Keratinocyte (primary cell): ENCODE measurements at regions not wholly inside any gene's neighbourhood (a gene's known extent, or its start where the extent isn't known, plus 50 kb on each side); places are given as distances from the start of the nearest gene placed in this dataset.

Experiments used
- DNase-seq: peaks from one replicate; pipeline ENCODE4 v3.0.0-alpha.2; 2011; ENCODE audit warnings: low read depth, missing footprints, low spot score
- FAIRE-seq: peaks from 2 replicates; lab custom pipeline; 2011; peaks lifted over from hg19 to GRCh38; lab: Jason Lieb, UNC
- H2AFZ ChIP-seq: 2 replicates; pipeline ENCODE4 v1.6.0; 2012; ENCODE audit warnings: low read length, control low read depth, inconsistent platforms; ENCODE audit not compliant: control insufficient read depth
- H3K27ac ChIP-seq: 2 replicates; pipeline ENCODE4 v1.5.1; 2011; ENCODE audit warnings: low read length; ENCODE audit not compliant: control insufficient read depth, insufficient read depth
- H3K27me3 ChIP-seq: 3 replicates; pipeline ENCODE4 v1.6.0; 2011; ENCODE audit warnings: low read length; ENCODE audit not compliant: control insufficient read depth, insufficient read depth; ENCODE audit errors: extremely low read depth
- H3K36me3 ChIP-seq, 2 experiments: 2 replicates in 1 of 2; 3 replicates in 1 of 2; pipeline ENCODE4 v1.5.1; 2011; ENCODE audit warnings: low read length in 2 of 2, mild to moderate bottlenecking in 1 of 2; ENCODE audit not compliant: control insufficient read depth in 2 of 2, insufficient read depth in 2 of 2; ENCODE audit errors: extremely low read depth in 1 of 2
- H3K4me1 ChIP-seq: 3 replicates; pipeline ENCODE4 v1.5.1; 2011; ENCODE audit warnings: low read length; ENCODE audit not compliant: control insufficient read depth, insufficient read depth; ENCODE audit errors: extremely low read depth
- H3K4me2 ChIP-seq: 3 replicates; pipeline ENCODE4 v1.6.0; 2011; ENCODE audit warnings: low read depth, low read length; ENCODE audit not compliant: control insufficient read depth, insufficient read depth; ENCODE audit errors: extremely low read depth
- H3K4me3 ChIP-seq, 3 experiments: fragments of 200-600 bp in 1 of 3; sonication (generic) in 1 of 3; 2 replicates in 2 of 3; 3 replicates in 1 of 3; pipeline ENCODE4 v1.5.1; 2011 to 2016; ENCODE audit warnings: low read length in 3 of 3, mild to moderate bottlenecking in 3 of 3, control low read depth in 2 of 3, inconsistent platforms in 1 of 3, low read depth in 1 of 3, mixed read lengths in 1 of 3, mixed run types in 1 of 3, moderate library complexity in 1 of 3; ENCODE audit not compliant: control insufficient read depth in 2 of 3, insufficient read depth in 2 of 3; ENCODE audit errors: extremely low read depth in 1 of 3
- H3K79me2 ChIP-seq: 2 replicates; pipeline ENCODE4 v1.6.0; 2012; ENCODE audit warnings: low read length; ENCODE audit not compliant: control insufficient read depth, insufficient read depth
- H3K9ac ChIP-seq: 3 replicates; pipeline ENCODE4 v1.6.0; 2011; ENCODE audit warnings: low read length; ENCODE audit not compliant: control insufficient read depth, insufficient read depth; ENCODE audit errors: extremely low read depth
- H3K9me1 ChIP-seq: 3 replicates; pipeline ENCODE4 v1.6.0; 2011; ENCODE audit warnings: low read length; ENCODE audit not compliant: control insufficient read depth, insufficient read depth; ENCODE audit errors: extremely low read depth
- H3K9me3 ChIP-seq: 2 replicates; pipeline ENCODE4 v1.5.1; 2012; ENCODE audit warnings: low read depth, low read length; ENCODE audit not compliant: control insufficient read depth
- H4K20me1 ChIP-seq: 3 replicates; pipeline ENCODE4 v1.6.0; 2011; ENCODE audit warnings: low read length; ENCODE audit not compliant: control insufficient read depth, insufficient read depth; ENCODE audit errors: extremely low read depth
- CTCF ChIP-seq, 3 experiments: IDR thresholded peaks in 1 of 3; conservative IDR thresholded peaks in 1 of 3; optimal IDR thresholded peaks in 1 of 3; 2 replicates in 2 of 3; 3 replicates in 1 of 3; pipeline versions ENCODE3 to v1.5.1; 2011; ENCODE audit warnings: low read length in 3 of 3, mild to moderate bottlenecking in 3 of 3, moderate library complexity in 2 of 3, control low read depth in 1 of 3, inconsistent platforms in 1 of 3; ENCODE audit not compliant: insufficient read depth in 2 of 3; ENCODE audit errors: extremely low read depth in 1 of 3
- EZH2 ChIP-seq: IDR thresholded peaks from one replicate; pipeline ENCODE4 v1.6.1; 2012; ENCODE audit warnings: inconsistent platforms, mild to moderate bottlenecking, low read length, moderate library complexity
- dilution Hi-C: fragments of 300-500 bp; cut with MboI; formaldehyde crosslinking; loops from one replicate; pipeline ENCODE4 v1.7.0; 2020; ENCODE audit warnings: low sequenced_read_pairs; ENCODE audit not compliant: extremely low pct_ligation_motif_present

GRCh38 chr12:111164833-111165525, 203.9 kb downstream of the PHETA1 start:
- no peaks in the 10 kb centered on the region for H3K9me1 ChIP-seq
- dilution Hi-C loops, result no loop called here
- no peaks in the 10 kb centered on the region for H4K20me1 ChIP-seq
- H3K4me3 ChIP-seq, result no peak overlapping the region
- H3K4me2 ChIP-seq, result no peak overlapping the region
- no peak overlapping the region for H3K9ac ChIP-seq
- H3K79me2 ChIP-seq, result no peaks in the 10 kb centered on the region
- peaks cover 10% of the 10 kb centered on the region for H3K27me3 ChIP-seq
- no peaks in the 10 kb centered on the region for H3K9me3 ChIP-seq
- DNase-seq (no peak), FAIRE-seq (no peak)
- TF ChIP-seq CTCF (optimal IDR thresholded peaks at IDR 0.05 in 1 of 3, IDR thresholded peaks at IDR 0.05 in 1 of 3, conservative IDR thresholded peaks at IDR 0.05 in 1 of 3; ENCODE audit: extremely low read depth in 1 of 3, insufficient read depth in 2 of 3, low read length in 3 of 3) (no peak), EZH2 (no peak)
- no peak overlapping the region for H2AFZ ChIP-seq
- no peaks in the 10 kb centered on the region for H3K4me1 ChIP-seq
- H3K36me3 ChIP-seq, result no peaks in the 10 kb centered on the region
- H3K27ac ChIP-seq, result no peak overlapping the region

- Histone ChIP-seq H4K20me1 (no peaks in the 10 kb centered on the region), H3K27me3 (peaks cover 10% of the 10 kb centered on the region), H3K4me1 (no peaks in the 10 kb centered on the region), H2AFZ (no peak overlapping the region), H3K27ac (no peak overlapping the region), H3K9ac (no peak overlapping the region), H3K4me3 (no peak overlapping the region), H3K9me1 (no peaks in the 10 kb centered on the region), H3K79me2 (no peaks in the 10 kb centered on the region), H3K9me3 (no peaks in the 10 kb centered on the region), H3K36me3 (no peaks in the 10 kb centered on the region), H3K4me2 (no peak overlapping the region)
- no peak for FAIRE-seq
- DNase-seq, result no peak
- no peak for TF ChIP-seq CTCF (optimal IDR thresholded peaks at IDR 0.05 in 1 of 3, IDR thresholded peaks at IDR 0.05 in 1 of 3, conservative IDR thresholded peaks at IDR 0.05 in 1 of 3; ENCODE audit: extremely low read depth in 1 of 3, insufficient read depth in 2 of 3, low read length in 3 of 3)
- no peak for TF ChIP-seq EZH2
- dilution Hi-C loops, result no loop called here
Observed at GRCh38 chr12:111163422-111163821, 205.5 kb downstream of the PHETA1 start.
